Psoas muscle (tissue), 7 donors: ENCODE measurements at regions not wholly inside any gene's neighbourhood (a gene's known extent, or its start where the extent isn't known, plus 50 kb on each side); places are given as distances from the start of the nearest gene placed in this dataset.

Experiments
- ATAC-seq, 4 donors: fragments of 200-7000 bp; cut with Tn5 transposase; one replicate each; pipeline ENCODE4 v1.9.1; 2020; ENCODE audit warnings: moderate library complexity in 3 of 4, mild to moderate bottlenecking in 2 of 4
- DNase-seq, 2 donors: peaks; one replicate each; pipeline ENCODE4 v3.0.0-alpha.2; 2020
- H3K27ac ChIP-seq: fragments of 200-600 bp; one replicate; pipeline ENCODE4 v1.8.0; 2022
- H3K27me3 ChIP-seq, 3 donors: fragments of 200-600 bp in 1 of 3; one replicate each; pipeline versions ENCODE4 v1.6.1 to v1.8.0; 2013 to 2022; ENCODE audit warnings: low read length in 2 of 3, mild to moderate bottlenecking in 2 of 3, moderate library complexity in 1 of 3; ENCODE audit not compliant: insufficient read depth in 3 of 3
- H3K36me3 ChIP-seq, 2 donors: fragments of 200-600 bp in 1 of 2; one replicate each; pipeline versions ENCODE4 v1.6.1 to v1.8.0; 2013 to 2022; ENCODE audit warnings: low read depth in 1 of 2, mild to moderate bottlenecking in 1 of 2, moderate library complexity in 1 of 2; ENCODE audit not compliant: insufficient read depth in 1 of 2
- H3K4me1 ChIP-seq: fragments of 200-600 bp; one replicate; pipeline ENCODE4 v1.8.0; 2022
- H3K4me3 ChIP-seq: fragments of 200-600 bp; one replicate; pipeline ENCODE4 v1.8.0; 2022; ENCODE audit warnings: mild to moderate bottlenecking
- H3K9me3 ChIP-seq: fragments of 200-600 bp; one replicate; pipeline ENCODE4 v1.8.0; 2022
- CTCF ChIP-seq: fragments of 200-600 bp; IDR thresholded peaks from one replicate; pipeline ENCODE4 v1.8.0; 2022; ENCODE audit warnings: antibody characterized with exemption
- WGBS, 3 donors: extraction: QIAGEN DNeasy Blood & Tissue Kit; methylation state at CpG; one replicate each; pipeline versions ENCODE4 v1.1.6 to v1.1.7; 2013; 5-methylcytosine and 5-hydroxymethylcytosine counted together
- intact Hi-C, 2 donors: fragments of 100-400 bp; cut with DNase I; formaldehyde crosslinking; loops; one replicate each; pipeline versions ENCODE4 v1.11.0 to v1.14.2; 2022
- donor health status: healthy with polysubstance abuse.
- donor health status: DM: no; HTN: no; CAD: no; lungs with moderate emphysema.
- donor health status: Bipolar disorder and iron deficiency.
- donor health status: healthy.
- donor health status: DM: yes; HTN: yes; CAD: no.
- donor health status: DM: no; HTN: no; CAD: no.
- donor health status: DM: yes; HTN: yes; CAD: no.

- intact Hi-C loops = no loop called here
- ATAC-seq = no peak
- no peak overlapping the region for H3K4me3 ChIP-seq
- H3K27me3 ChIP-seq = no peaks in the 10 kb centered on the region
- no peak overlapping the region for H3K27ac ChIP-seq
- no peaks in the 10 kb centered on the region for H3K36me3 ChIP-seq
- no peaks in the 10 kb centered on the region for H3K4me1 ChIP-seq
- DNase-seq = no peak
- no peak for TF ChIP-seq CTCF
- no peaks in the 10 kb centered on the region for H3K9me3 ChIP-seq
These were observed 229.3 kb upstream of the EDNRB start for GRCh38 chr13:78147905-78148304.

GRCh38 chr13:78145276-78145675 lies 226.6 kb upstream of the EDNRB start:
- TF ChIP-seq CTCF = no peak
- H3K4me3 ChIP-seq = no peak overlapping the region
- DNase-seq (no peak), ATAC-seq (no peak)
- 19 to 41% (median 33%) methylated on average over 1 of the region's 1 CpG for WGBS, 3 donors
- no peak overlapping the region for H3K27ac ChIP-seq
- no peaks in the 10 kb centered on the region for H3K9me3 ChIP-seq
- no peaks in the 10 kb centered on the region for H3K27me3 ChIP-seq
- no peaks in the 10 kb centered on the region for H3K4me1 ChIP-seq
- intact Hi-C loops = no loop called here
- H3K36me3 ChIP-seq = no peaks in the 10 kb centered on the region

GRCh38 chr13:78139765-78140164 lies 221.1 kb upstream of the EDNRB start:
- DNase-seq (no peak), ATAC-seq (no peak)
- Histone ChIP-seq H3K36me3 (no peaks in the 10 kb centered on the region), H3K27me3 (no peaks in the 10 kb centered on the region), H3K9me3 (no peaks in the 10 kb centered on the region), H3K4me3 (no peak overlapping the region), H3K27ac (no peak overlapping the region), H3K4me1 (no peaks in the 10 kb centered on the region)
- TF ChIP-seq CTCF = no peak
- WGBS, 3 donors = 22 to 36% (median 35%) methylated on average over 2 of the region's 2 CpGs
- intact Hi-C loops = loop anchor here in 1 of 2 donors (5.0 kb wide), 1 partner anchor 838 kb away; no protein-coding TSS in a partner anchor

GRCh38 chr13:78138756-78139155 lies 220.1 kb upstream of the EDNRB start:
- 85 to 92% (median 89%) methylated on average over 2 of the region's 2 CpGs for WGBS, 3 donors

More at GRCh38 chr13:78138756-78139155, 220.1 kb upstream of the EDNRB start:
- H3K36me3 ChIP-seq = no peaks in the 10 kb centered on the region
- TF ChIP-seq CTCF = no peak
- no peaks in the 10 kb centered on the region for H3K9me3 ChIP-seq
- no peaks in the 10 kb centered on the region for H3K27me3 ChIP-seq
- H3K4me1 ChIP-seq = no peaks in the 10 kb centered on the region
- intact Hi-C loops = loop anchor here in 1 of 2 donors (5.0 kb wide), 1 partner anchor 839 kb away; no protein-coding TSS in a partner anchor
- H3K4me3 ChIP-seq = no peak overlapping the region
- ATAC-seq (no peak), DNase-seq (no peak)
- H3K27ac ChIP-seq = no peak overlapping the region
